A549 (cell line): ENCODE measurements at regions not wholly inside any gene's neighbourhood (a gene's known extent, or its start where the extent isn't known, plus 50 kb on each side); places are given as distances from the start of the nearest gene placed in this dataset.

Experiments used
- E2F6 ChIP-seq: IDR thresholded peaks from 2 replicates; pipeline ENCODE4 v1.6.1; 2012; ENCODE audit warnings: low read depth, borderline replicate concordance
- MAFK ChIP-seq: fragments of 450-650 bp; IDR thresholded peaks from 2 replicates; pipeline ENCODE4 v1.6.1; 2014; ENCODE audit not compliant: partially characterized antibody
- POLR2AphosphoS2 ChIP-seq: conservative IDR thresholded peaks from 2 replicates; pipeline ENCODE4 v1.6.1; 2012; ENCODE audit warnings: low read length, improper control_type of control experiment, inconsistent platforms
- RCOR1 ChIP-seq: fragments of 150-350 bp; IDR thresholded peaks from 2 replicates; pipeline ENCODE4 v1.6.1; 2014; ENCODE audit warnings: antibody characterized with exemption, low read length, low read depth
- SMC3 ChIP-seq: fragments of >200 bp; sonication (Bioruptor Twin); formaldehyde crosslinking; IDR thresholded peaks from 3 replicates; pipeline ENCODE4 v1.6.1; 2018; ENCODE audit warnings: inconsistent platforms
- USF2 ChIP-seq: fragments of 450-650 bp; IDR thresholded peaks from 2 replicates; pipeline ENCODE4 v1.6.1; 2014; ENCODE audit warnings: antibody characterized with exemption
- TF ChIP-seq, protein P1 (sequence below): fragments of >200 bp; sonication (Bioruptor Twin); formaldehyde crosslinking; IDR thresholded peaks from 3 replicates; pipeline ENCODE4 v1.5.1; 2016
- TF ChIP-seq, protein P2 (sequence below): fragments of >200 bp; sonication (Bioruptor Twin); formaldehyde crosslinking; IDR thresholded peaks from 3 replicates; pipeline ENCODE4 v1.6.1; 2016

DNA sequence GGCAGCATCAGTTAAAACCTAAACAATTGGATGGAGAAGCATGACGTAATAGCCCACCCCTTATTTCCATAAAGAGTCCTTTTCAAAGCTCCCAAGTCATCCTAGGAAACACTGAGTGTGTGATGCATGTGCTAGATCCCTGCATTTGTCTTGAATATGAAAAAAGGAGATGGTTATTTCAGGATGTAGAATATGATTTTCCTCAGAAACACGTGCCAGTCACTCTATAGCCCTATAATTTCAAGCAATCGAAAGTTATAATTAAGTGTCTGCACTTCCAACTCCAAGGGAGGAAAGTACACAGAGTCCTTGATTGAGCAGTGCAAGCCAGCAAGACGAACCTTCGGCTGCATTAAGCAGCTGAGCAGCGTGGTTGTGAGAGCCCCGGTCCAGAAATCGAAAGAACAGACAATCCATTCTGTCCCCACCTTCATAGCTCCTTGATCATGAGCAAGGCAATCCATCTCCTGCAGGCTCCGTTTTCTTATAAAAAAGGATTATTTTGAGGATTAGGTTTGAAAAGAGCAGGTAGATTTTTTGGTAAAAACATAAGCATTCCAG is 287.7 kb downstream of the FBXO15 start:
- TF ChIP-seq MAFK = no peak
- TF ChIP-seq, protein P1, sequence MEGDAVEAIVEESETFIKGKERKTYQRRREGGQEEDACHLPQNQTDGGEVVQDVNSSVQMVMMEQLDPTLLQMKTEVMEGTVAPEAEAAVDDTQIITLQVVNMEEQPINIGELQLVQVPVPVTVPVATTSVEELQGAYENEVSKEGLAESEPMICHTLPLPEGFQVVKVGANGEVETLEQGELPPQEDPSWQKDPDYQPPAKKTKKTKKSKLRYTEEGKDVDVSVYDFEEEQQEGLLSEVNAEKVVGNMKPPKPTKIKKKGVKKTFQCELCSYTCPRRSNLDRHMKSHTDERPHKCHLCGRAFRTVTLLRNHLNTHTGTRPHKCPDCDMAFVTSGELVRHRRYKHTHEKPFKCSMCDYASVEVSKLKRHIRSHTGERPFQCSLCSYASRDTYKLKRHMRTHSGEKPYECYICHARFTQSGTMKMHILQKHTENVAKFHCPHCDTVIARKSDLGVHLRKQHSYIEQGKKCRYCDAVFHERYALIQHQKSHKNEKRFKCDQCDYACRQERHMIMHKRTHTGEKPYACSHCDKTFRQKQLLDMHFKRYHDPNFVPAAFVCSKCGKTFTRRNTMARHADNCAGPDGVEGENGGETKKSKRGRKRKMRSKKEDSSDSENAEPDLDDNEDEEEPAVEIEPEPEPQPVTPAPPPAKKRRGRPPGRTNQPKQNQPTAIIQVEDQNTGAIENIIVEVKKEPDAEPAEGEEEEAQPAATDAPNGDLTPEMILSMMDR = no peak
- TF ChIP-seq USF2 = no peak
- no peak for TF ChIP-seq SMC3
- TF ChIP-seq POLR2AphosphoS2 = no peak
- TF ChIP-seq, protein P2, sequence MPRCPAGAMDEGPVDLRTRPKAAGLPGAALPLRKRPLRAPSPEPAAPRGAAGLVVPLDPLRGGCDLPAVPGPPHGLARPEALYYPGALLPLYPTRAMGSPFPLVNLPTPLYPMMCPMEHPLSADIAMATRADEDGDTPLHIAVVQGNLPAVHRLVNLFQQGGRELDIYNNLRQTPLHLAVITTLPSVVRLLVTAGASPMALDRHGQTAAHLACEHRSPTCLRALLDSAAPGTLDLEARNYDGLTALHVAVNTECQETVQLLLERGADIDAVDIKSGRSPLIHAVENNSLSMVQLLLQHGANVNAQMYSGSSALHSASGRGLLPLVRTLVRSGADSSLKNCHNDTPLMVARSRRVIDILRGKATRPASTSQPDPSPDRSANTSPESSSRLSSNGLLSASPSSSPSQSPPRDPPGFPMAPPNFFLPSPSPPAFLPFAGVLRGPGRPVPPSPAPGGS = no peak
- no peak for TF ChIP-seq RCOR1
- no peak for TF ChIP-seq E2F6
